Heart left ventricle (tissue), 16 donors: ENCODE measurements at regions not wholly inside any gene's neighbourhood (a gene's known extent, or its start where the extent isn't known, plus 50 kb on each side); places are given as distances from the start of the nearest gene placed in this dataset.
A peak's percentile ranks its signal among the peaks of the same experiment; 100 is the strongest.
"Not testable (repeated sequence)": the region's sequence is repeated elsewhere in the genome, so short reads cannot be mapped to it uniquely, and the experiment has no call there.

Experiments
- ATAC-seq, 4 donors: fragments of 200-7000 bp; cut with Tn5 transposase; one replicate each; pipeline ENCODE4 v1.9.1; 2020 to 2022; ENCODE audit warnings: moderate library complexity in 4 of 4, mild to moderate bottlenecking in 3 of 4, moderate number of reproducible peaks in 1 of 4
- DNase-seq, 5 donors: peaks; one replicate each; pipeline ENCODE4 v3.0.0-alpha.2; 2020
- H3K27ac ChIP-seq, 12 donors: fragments of 200-600 bp; sonication (generic) in 4 of 12; one replicate each; pipeline versions ENCODE4 v1.5.0 to v1.8.0; 2016 to 2022; ENCODE audit warnings: mild to moderate bottlenecking in 2 of 12
- H3K27me3 ChIP-seq, 9 donors: fragments of 200-600 bp; sonication (generic) in 2 of 9; one replicate each; pipeline versions ENCODE4 v1.5.1 to v1.8.0; 2016 to 2022; ENCODE audit warnings: mild to moderate bottlenecking in 3 of 9
- H3K36me3 ChIP-seq, 9 donors: fragments of 200-600 bp; sonication (generic) in 2 of 9; one replicate each; pipeline versions ENCODE4 v1.5.0 to v1.8.0; 2018 to 2022; ENCODE audit warnings: mild to moderate bottlenecking in 2 of 9
- H3K4me1 ChIP-seq, 12 donors: fragments of 200-600 bp; sonication (generic) in 4 of 12; one replicate each; pipeline versions ENCODE4 v1.5.0 to v1.8.0; 2016 to 2022; ENCODE audit warnings: mild to moderate bottlenecking in 3 of 12
- H3K4me3 ChIP-seq, 12 donors: fragments of 200-600 bp; sonication (generic) in 4 of 12; one replicate each; pipeline versions ENCODE4 v1.5.0 to v1.8.0; 2017 to 2022; ENCODE audit warnings: mild to moderate bottlenecking in 9 of 12, moderate library complexity in 4 of 12
- H3K9me3 ChIP-seq, 12 donors: fragments of 200-600 bp; sonication (generic) in 4 of 12; one replicate each; pipeline versions ENCODE4 v1.5.0 to v1.8.0; 2016 to 2022; ENCODE audit warnings: mild to moderate bottlenecking in 1 of 12
- CTCF ChIP-seq, 12 donors: fragments of 200-600 bp; sonication (generic) in 4 of 12; IDR thresholded peaks; one replicate each; pipeline versions ENCODE4 v1.5.0 to v1.8.0; 2018 to 2022; ENCODE audit warnings: antibody characterized with exemption in 12 of 12, mild to moderate bottlenecking in 5 of 12
- POLR2A ChIP-seq, 2 donors: fragments of 450-650 bp; IDR thresholded peaks; one replicate each; pipeline ENCODE4 v1.6.1; 2017; ENCODE audit warnings: antibody characterized with exemption in 2 of 2, mild to moderate bottlenecking in 2 of 2, moderate library complexity in 2 of 2
- WGBS, 4 donors: extraction: QIAGEN DNeasy Blood & Tissue Kit in 2 of 4; methylation state at CpG; one replicate each; pipeline versions ENCODE4 v1.1.5 to v1.1.7; 2013 to 2018; 5-methylcytosine and 5-hydroxymethylcytosine counted together
- intact Hi-C, 10 donors: fragments of 100-400 bp; cut with DNase I; formaldehyde crosslinking; loops; one replicate each; pipeline versions ENCODE4 v1.11.1 to v1.14.2; 2022
- donor health status: ischemic (EF 13 %, LVEDD 7.1; RV severe dilation, severe dysfunction).
- donor health status: healthy with polysubstance abuse.
- donor health status: DM: no; HTN: yes; CAD: no.
- donor health status: DM: no; HTN: no; CAD: no.
- donor health status: ischemic (EF 25% LVEDD 6.9; RV normal size, moderate dysfunction).
- donor health status: ischemic (EF 25% LVEDD 5.7; RV mildly dilated, moderate dysfunction).
- donor health status: healthy.
- donor health status: DM: yes; HTN: yes; CAD: no.
- donor health status: ischemic (EF 35%, LVEDD 5.7; RV mildly dilated, moderate dysfunction).
- donor health status: nonischemic (EF 11% LVEDD 7.7; RV severe dilation, severe dysfunction).
- donor health status: DM: yes; HTN: yes; CAD: no.
- donor health status: PGD.
- donor health status: ischemic (EF 29% LVEDD 5.4; RV normal size, mild dysfunction).
- donor health status: nonischemic (EF 23%, LVEDD 6.1; RV moderate dilation, normal function).

GRCh38 chr9:36463467-36463866 lies 63.4 kb upstream of the RNF38 start:
- Histone ChIP-seq H3K4me1 (peaks cover 0 to 42% (median 19%) of the 10 kb centered on the region in 12 donors), H3K36me3 (peaks cover 0 to 9% (median 0%) of the 10 kb centered on the region in 9 donors), H3K4me3 (no peak overlapping the region), H3K27me3 (no peaks in the 10 kb centered on the region), H3K27ac (no peak overlapping the region), H3K9me3 (no peaks in the 10 kb centered on the region)
- WGBS, 4 donors, result 91 to 97% (median 93%) methylated on average over 2 of the region's 2 CpGs
- intact Hi-C loops, result loop anchor here in 1 of 10 donors (2.0 kb wide), 1 partner anchor 31 kb away; no protein-coding TSS in a partner anchor
- TF ChIP-seq POLR2A (IDR thresholded peaks at IDR 0.05) (no peak), CTCF (IDR thresholded peaks at IDR 0.05) (no peak)
- ATAC-seq (no peak), DNase-seq (no peak)

GRCh38 chr9:36462245-36462644 lies 62.2 kb upstream of the RNF38 start:
- TF ChIP-seq CTCF (IDR thresholded peaks at IDR 0.05) (no peak), POLR2A (IDR thresholded peaks at IDR 0.05) (no peak)
- H3K4me1 ChIP-seq, result peaks cover 0 to 46% (median 19%) of the 10 kb centered on the region in 12 donors
- peaks cover 0 to 18% (median 4%) of the 10 kb centered on the region in 9 donors for H3K36me3 ChIP-seq
- no peak overlapping the region for H3K4me3 ChIP-seq
- no peak for DNase-seq
- H3K27me3 ChIP-seq, result no peaks in the 10 kb centered on the region
- 85 to 93% (median 88%) methylated on average over 4 of the region's 4 CpGs for WGBS, 4 donors
- intact Hi-C loops, result loop anchor here in 1 of 10 donors (2.0 kb wide), 1 partner anchor 29 kb away; no protein-coding TSS in a partner anchor
- H3K27ac ChIP-seq, result no peak overlapping the region
- H3K9me3 ChIP-seq, result no peaks in the 10 kb centered on the region
- no peak for ATAC-seq

- peak in 1 of 4 donors; percentile 26 for ATAC-seq
- no peak overlapping the region for H3K27ac ChIP-seq
- DNase-seq, result no peak
- peaks cover 0 to 18% (median 4%) of the 10 kb centered on the region in 9 donors for H3K36me3 ChIP-seq
- H3K27me3 ChIP-seq, result no peaks in the 10 kb centered on the region
- TF ChIP-seq CTCF (IDR thresholded peaks at IDR 0.05), result no peak
- no peak for TF ChIP-seq POLR2A (IDR thresholded peaks at IDR 0.05)
- H3K4me1 ChIP-seq, result peaks cover 0 to 56% (median 19%) of the 10 kb centered on the region in 12 donors
- intact Hi-C loops, result no loop called here
- no peak overlapping the region for H3K4me3 ChIP-seq
- H3K9me3 ChIP-seq, result no peaks in the 10 kb centered on the region
Observed at GRCh38 chr9:36461323-36461722, 61.3 kb upstream of the RNF38 start.

GRCh38 chr9:36458430-36458915 lies 58.4 kb upstream of the RNF38 start:
- not testable (repeated sequence) for H3K27me3 ChIP-seq, ATAC-seq, DNase-seq, H3K4me3 ChIP-seq, H3K9me3 ChIP-seq
- intact Hi-C loops, result loop anchor here in 1 of 10 donors (5.0 kb wide), 1 partner anchor 99 kb away; no protein-coding TSS in a partner anchor
- 80 to 94% (median 87%) methylated on average over 17 of the region's 17 CpGs for WGBS, 4 donors
- H3K27ac ChIP-seq, result peak overlapping the region in 1 of 12 donors; percentile 32
- H3K4me1 ChIP-seq, result peaks cover 0 to 61% (median 19%) of the 10 kb centered on the region in 12 donors
- H3K36me3 ChIP-seq, result peaks cover 0 to 18% (median 4%) of the 10 kb centered on the region in 9 donors
